GM06990 (cell line): ENCODE measurements at regions not wholly inside any gene's neighbourhood (a gene's known extent, or its start where the extent isn't known, plus 50 kb on each side); places are given as distances from the start of the nearest gene placed in this dataset.

ENCODE experiments used
- DNase-seq: peaks from one replicate; pipeline ENCODE4 v3.0.0-alpha.2; 2011; ENCODE audit not compliant: insufficient read length; ENCODE audit errors: extremely low read depth
- H3K27me3 ChIP-seq: replicated peaks from 2 replicates; pipeline ENCODE4 v1.6.0; 2011; ENCODE audit warnings: low read length; ENCODE audit not compliant: control insufficient read depth, insufficient read depth
- H3K36me3 ChIP-seq: 2 replicates; pipeline ENCODE4 v1.5.1; 2011; ENCODE audit warnings: low read length; ENCODE audit not compliant: control insufficient read depth, insufficient read depth
- H3K4me3 ChIP-seq: replicated peaks from 2 replicates; pipeline ENCODE4 v1.5.1; 2011; ENCODE audit warnings: low read depth, mild to moderate bottlenecking, control low read depth, low read length
- TF ChIP-seq, protein P1 (sequence below): IDR thresholded peaks from 2 replicates; pipeline ENCODE4 v1.5.1; 2011; ENCODE audit warnings: low read length, control low read depth, mild to moderate bottlenecking, inconsistent platforms; ENCODE audit not compliant: insufficient read depth, poor library complexity, severe bottlenecking

DNA sequence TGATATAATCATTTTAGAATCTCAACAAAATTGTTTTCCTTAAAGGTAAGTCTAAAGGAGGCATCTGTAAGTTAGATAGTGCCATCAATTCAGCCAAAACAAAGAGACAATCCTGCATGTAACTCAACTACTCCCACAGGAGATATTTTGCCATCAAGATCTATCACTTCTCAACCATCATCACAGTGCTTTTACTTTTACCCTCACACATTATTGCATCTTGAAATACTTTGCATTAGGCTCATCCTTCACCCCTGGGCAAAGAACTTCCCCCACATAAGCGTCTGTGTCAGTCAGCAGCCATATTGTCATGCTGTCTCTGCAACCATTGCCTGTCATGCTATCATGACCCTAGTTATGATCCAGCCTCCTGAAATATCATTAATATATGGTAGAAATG is 54.9 kb upstream of the NLGN1 start:
- H3K4me3 ChIP-seq = no peak overlapping the region
- TF ChIP-seq, protein P1, sequence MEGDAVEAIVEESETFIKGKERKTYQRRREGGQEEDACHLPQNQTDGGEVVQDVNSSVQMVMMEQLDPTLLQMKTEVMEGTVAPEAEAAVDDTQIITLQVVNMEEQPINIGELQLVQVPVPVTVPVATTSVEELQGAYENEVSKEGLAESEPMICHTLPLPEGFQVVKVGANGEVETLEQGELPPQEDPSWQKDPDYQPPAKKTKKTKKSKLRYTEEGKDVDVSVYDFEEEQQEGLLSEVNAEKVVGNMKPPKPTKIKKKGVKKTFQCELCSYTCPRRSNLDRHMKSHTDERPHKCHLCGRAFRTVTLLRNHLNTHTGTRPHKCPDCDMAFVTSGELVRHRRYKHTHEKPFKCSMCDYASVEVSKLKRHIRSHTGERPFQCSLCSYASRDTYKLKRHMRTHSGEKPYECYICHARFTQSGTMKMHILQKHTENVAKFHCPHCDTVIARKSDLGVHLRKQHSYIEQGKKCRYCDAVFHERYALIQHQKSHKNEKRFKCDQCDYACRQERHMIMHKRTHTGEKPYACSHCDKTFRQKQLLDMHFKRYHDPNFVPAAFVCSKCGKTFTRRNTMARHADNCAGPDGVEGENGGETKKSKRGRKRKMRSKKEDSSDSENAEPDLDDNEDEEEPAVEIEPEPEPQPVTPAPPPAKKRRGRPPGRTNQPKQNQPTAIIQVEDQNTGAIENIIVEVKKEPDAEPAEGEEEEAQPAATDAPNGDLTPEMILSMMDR = no peak

DNA sequence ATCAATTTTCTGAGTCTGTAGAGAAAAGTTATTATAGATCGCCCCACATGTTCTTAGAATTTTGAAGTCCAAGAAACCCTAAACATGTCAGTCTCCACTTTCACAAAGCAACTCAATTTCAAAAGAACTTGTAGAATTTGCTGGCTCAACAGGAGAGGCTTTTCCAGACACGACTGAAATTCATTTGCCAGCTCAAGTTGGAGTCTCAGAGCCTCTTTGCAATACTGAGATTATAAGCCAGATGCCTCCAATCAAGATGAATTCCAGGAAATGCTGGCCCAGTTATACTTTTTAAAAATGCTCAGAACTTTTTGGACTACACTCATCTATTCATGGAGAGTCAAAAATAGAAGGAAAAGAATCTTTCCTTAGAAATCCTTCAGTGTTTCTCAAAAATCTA is 56.9 kb upstream of the NLGN1 start:
- TF ChIP-seq, protein P1 = no peak
- no peak for DNase-seq
- no peak overlapping the region for H3K4me3 ChIP-seq
- no peaks in the 10 kb centered on the region for H3K36me3 ChIP-seq
- H3K27me3 ChIP-seq = no peaks in the 10 kb centered on the region

More for the DNA sequence above, 54.9 kb upstream of the NLGN1 start:
- Histone ChIP-seq H3K36me3 (no peaks in the 10 kb centered on the region), H3K27me3 (no peaks in the 10 kb centered on the region)
- DNase-seq = no peak

DNA sequence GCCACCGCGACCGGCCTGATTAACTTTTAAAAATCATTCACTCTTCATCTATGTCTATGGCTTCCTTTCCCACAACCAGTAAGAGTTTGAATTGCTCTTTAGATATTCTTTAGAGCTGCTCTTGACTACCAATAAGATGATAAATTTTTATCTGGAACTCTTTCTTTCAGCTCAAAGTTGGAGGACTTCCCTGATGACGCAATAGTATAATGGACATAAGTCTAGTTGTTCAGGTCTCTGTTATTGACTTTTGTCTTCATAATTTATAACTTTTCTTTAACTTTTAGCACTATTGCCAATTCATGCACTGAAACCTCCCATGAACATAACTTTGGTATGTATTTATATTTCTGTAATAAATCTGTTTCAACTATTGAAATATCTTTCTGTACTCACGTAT is 61.3 kb upstream of the NLGN1 start:
- H3K27me3 ChIP-seq = no peaks in the 10 kb centered on the region
- DNase-seq = no peak
- no peaks in the 10 kb centered on the region for H3K36me3 ChIP-seq
- TF ChIP-seq, protein P1 = no peak
- no peak overlapping the region for H3K4me3 ChIP-seq

DNA sequence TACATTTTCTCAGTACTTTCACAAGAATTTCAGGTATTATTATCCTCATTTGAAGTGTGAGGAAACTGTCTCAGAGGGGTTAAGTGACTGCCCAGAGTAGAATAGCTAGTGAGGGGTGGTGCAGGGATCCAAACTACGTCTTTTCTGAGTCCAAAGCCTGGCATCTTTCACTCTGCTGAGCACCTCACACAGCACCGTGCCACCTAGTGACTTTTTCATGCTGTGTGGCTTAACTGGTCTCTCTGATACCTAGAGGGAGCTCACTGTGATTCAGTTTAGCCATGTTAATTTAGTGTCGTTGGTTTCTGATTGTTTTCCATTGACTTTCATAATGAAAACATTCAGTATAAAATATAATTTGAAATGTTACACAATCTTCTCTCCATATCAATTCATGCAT is 91.4 kb upstream of the NLGN1 start:
- no peak for DNase-seq
- TF ChIP-seq, protein P1 = no peak
- H3K4me3 ChIP-seq = no peak overlapping the region
- H3K36me3 ChIP-seq = no peaks in the 10 kb centered on the region
- H3K27me3 ChIP-seq = no peaks in the 10 kb centered on the region

DNA sequence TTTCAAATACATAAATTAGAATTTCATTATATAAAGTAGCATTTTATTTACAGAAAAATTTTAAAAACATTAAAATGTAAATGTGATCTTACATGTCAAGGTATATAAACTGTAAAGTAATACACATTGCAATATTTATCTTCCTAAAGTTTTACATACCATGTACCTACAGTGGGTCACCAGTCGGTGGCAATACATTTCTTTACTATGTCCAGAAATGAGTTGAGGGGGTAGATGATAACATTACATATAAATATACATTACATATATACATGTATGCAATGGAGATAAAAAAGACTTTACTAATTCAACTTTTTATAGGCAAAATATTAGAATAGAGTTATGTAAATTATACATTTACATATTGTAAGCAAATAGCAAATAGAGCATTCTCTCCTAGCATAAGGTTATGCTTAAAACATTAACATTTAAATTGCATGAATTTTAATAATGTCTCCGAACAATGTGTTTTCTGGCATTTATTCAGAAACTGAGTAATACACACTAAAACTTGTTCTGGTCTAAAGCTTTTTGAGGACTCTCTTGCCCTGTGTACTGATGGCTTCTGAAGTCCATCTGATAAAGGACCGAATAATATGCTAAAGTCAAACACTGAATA is 93.3 kb upstream of the NLGN1 start:
- Histone ChIP-seq H3K4me3 (no peak overlapping the region), H3K27me3 (no peaks in the 10 kb centered on the region), H3K36me3 (no peaks in the 10 kb centered on the region)
- DNase-seq = no peak
- TF ChIP-seq, protein P1 = no peak

DNA sequence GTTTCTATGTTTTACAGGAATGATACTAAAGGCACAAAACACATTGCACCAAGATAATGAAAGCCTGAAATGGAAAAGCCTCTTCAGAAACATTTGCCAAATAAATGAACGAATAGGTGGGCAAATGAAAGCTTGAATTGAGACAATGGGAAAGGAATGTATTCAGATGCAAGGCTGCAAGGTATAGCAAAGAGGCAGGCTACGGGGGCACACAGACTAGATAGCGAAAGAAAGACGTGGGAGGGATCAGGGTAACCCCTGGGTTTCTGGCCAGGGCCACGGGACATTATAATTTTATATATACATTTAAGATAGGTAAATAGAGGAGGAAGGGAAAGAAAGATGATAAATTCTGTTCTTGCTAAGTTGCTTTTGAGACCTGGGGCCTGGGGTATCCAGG is 95.9 kb upstream of the NLGN1 start:
- DNase-seq = no peak
- Histone ChIP-seq H3K4me3 (no peak overlapping the region), H3K27me3 (no peaks in the 10 kb centered on the region), H3K36me3 (no peaks in the 10 kb centered on the region)
- TF ChIP-seq, protein P1 = no peak
